HG03565 (cell line): ENCODE measurements at regions not wholly inside any gene's neighbourhood (a gene's known extent, or its start where the extent isn't known, plus 50 kb on each side); places are given as distances from the start of the nearest gene placed in this dataset.

Source experiments
- ATAC-seq: cut with Tn5 transposase; IDR thresholded peaks from one replicate; pipeline ENCODE4 v1.9.1; 2021; ENCODE audit warnings: mild to moderate bottlenecking, moderate library complexity; ENCODE audit not compliant: unreplicated experiment

GRCh38 chr7:41149576-41149975 lies 553.3 kb downstream of the INHBA start:
- ATAC-seq, result no peak

- ATAC-seq, result no peak
Observed at GRCh38 chr7:41148521-41148951, 554.4 kb downstream of the INHBA start.

- no peak for ATAC-seq
Observed at GRCh38 chr7:41147606-41148485, 555.0 kb downstream of the INHBA start.

GRCh38 chr7:41146429-41146828 lies 556.5 kb downstream of the INHBA start:
- ATAC-seq, result no peak

- no peak for ATAC-seq
Observed at GRCh38 chr7:41145656-41146055, 557.2 kb downstream of the INHBA start.

- ATAC-seq, result no peak
Observed at GRCh38 chr7:41142904-41143473, 559.9 kb downstream of the INHBA start.

GRCh38 chr7:41139789-41140188 lies 563.1 kb downstream of the INHBA start:
- ATAC-seq, result no peak

- no peak for ATAC-seq
Observed at GRCh38 chr7:41136551-41136950, 566.3 kb downstream of the INHBA start.

- ATAC-seq, result no peak
Observed at GRCh38 chr7:41135511-41135910, 567.4 kb downstream of the INHBA start.

- peak; percentile 93 for ATAC-seq
Observed at GRCh38 chr7:41134300-41135255, 568.3 kb downstream of the INHBA start.

GRCh38 chr7:41133690-41134299 lies 569.1 kb downstream of the INHBA start:
- peak; percentile 13 for ATAC-seq

- no peak for ATAC-seq
Observed at GRCh38 chr7:41131956-41132355, 570.9 kb downstream of the INHBA start.

- no peak for ATAC-seq
Observed at GRCh38 chr7:41130561-41131236, 572.2 kb downstream of the INHBA start.

- no peak for ATAC-seq
Observed at GRCh38 chr7:41130086-41130485, 572.8 kb downstream of the INHBA start.

GRCh38 chr7:41125343-41125742 lies 577.5 kb downstream of the INHBA start:
- no peak for ATAC-seq

- ATAC-seq, result no peak
Observed at GRCh38 chr7:41122256-41122987, 580.5 kb downstream of the INHBA start.

GRCh38 chr7:41121228-41121627 lies 581.7 kb downstream of the INHBA start:
- no peak for ATAC-seq

- ATAC-seq, result no peak
Observed at GRCh38 chr7:41118486-41118885, 584.4 kb downstream of the INHBA start.

- ATAC-seq, result no peak
Observed at GRCh38 chr7:41117431-41117830, 585.5 kb downstream of the INHBA start.

GRCh38 chr7:41116817-41117216 lies 586.1 kb downstream of the INHBA start:
- no peak for ATAC-seq
